ENCODE measurements at regions not wholly inside any gene's neighbourhood (a gene's known extent, or its start where the extent isn't known, plus 50 kb on each side); places are given as distances from the start of the nearest gene placed in this dataset.

DNA sequence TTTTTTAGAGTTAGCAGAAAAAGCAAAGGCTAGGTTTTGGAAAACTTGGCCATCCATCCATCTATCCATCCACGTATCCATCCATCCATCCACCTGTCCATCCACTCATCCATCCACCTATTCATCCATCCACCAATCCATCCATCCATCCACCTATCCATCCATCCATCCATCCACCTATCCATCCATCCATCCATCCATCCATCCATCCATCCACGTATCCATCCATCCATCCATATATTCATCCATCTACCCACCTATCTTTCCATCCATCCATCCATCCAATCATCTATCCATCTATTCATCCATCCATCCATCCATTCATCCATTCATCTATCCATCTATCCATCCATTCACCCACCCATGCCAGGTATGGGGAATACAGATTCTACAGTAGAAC, 81.7 kb upstream of the MPP7 start:
- no peak overlapping the region for H3K4me3 ChIP-seq (ENCODE audit: low read depth, low read length)
- TF ChIP-seq POLR2A (IDR thresholded peaks at IDR 0.05; ENCODE audit: extremely low read depth, insufficient read length): no peak
- no peak for TF ChIP-seq MYC (IDR thresholded peaks at IDR 0.05; ENCODE audit: low read depth, low read length)
- TF ChIP-seq MAX (IDR thresholded peaks at IDR 0.05; ENCODE audit: low read depth, low read length): no peak
- TF ChIP-seq, protein P1, sequence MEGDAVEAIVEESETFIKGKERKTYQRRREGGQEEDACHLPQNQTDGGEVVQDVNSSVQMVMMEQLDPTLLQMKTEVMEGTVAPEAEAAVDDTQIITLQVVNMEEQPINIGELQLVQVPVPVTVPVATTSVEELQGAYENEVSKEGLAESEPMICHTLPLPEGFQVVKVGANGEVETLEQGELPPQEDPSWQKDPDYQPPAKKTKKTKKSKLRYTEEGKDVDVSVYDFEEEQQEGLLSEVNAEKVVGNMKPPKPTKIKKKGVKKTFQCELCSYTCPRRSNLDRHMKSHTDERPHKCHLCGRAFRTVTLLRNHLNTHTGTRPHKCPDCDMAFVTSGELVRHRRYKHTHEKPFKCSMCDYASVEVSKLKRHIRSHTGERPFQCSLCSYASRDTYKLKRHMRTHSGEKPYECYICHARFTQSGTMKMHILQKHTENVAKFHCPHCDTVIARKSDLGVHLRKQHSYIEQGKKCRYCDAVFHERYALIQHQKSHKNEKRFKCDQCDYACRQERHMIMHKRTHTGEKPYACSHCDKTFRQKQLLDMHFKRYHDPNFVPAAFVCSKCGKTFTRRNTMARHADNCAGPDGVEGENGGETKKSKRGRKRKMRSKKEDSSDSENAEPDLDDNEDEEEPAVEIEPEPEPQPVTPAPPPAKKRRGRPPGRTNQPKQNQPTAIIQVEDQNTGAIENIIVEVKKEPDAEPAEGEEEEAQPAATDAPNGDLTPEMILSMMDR (IDR thresholded peaks at IDR 0.05; ENCODE audit: low read depth, low read length): no peak
- no peak for DNase-seq (ENCODE audit: low read depth)

DNA sequence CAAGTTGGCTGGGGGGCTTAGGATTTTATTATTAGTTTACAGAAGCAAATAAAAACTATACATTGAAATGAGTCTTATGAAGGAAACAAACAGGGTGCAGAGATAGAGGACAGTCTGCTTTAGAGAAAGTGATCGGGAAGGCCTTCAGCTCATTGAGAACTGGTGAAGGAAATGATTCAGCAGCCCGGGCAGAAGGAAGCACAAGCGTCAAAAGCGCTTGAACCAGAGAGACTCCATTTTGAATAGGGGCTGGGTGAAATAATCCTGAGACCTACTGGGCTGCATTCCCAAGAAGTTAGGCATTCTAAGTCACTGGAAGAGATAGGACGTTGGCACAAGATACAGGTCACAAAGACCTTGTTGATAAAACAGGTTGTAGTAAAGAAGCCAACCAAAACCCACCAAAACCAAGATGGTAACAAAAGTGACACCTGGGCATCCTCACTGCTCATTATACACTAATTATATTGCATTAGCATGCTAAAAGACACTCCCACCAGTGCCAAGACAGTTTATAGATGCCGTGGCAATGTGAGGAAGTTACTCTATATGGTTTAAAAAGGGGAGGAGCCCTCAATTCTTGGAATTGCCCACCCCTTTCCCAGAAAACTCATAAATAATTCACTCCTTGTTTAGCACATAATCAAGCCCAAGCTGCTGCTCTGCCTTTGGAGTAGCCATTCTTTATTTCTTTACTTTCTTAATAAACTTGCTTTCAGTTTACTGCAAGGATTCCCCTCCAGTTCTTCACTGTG, 83.1 kb upstream of the MPP7 start:
- no peak for DNase-seq (ENCODE audit: low read depth)
- TF ChIP-seq POLR2A (IDR thresholded peaks at IDR 0.05; ENCODE audit: extremely low read depth, insufficient read length) (no peak), MAX (IDR thresholded peaks at IDR 0.05; ENCODE audit: low read depth, low read length) (no peak), MYC (IDR thresholded peaks at IDR 0.05; ENCODE audit: low read depth, low read length) (no peak)
- TF ChIP-seq, protein P1 (IDR thresholded peaks at IDR 0.05; ENCODE audit: low read depth, low read length): no peak
- no peak overlapping the region for H3K4me3 ChIP-seq (ENCODE audit: low read depth, low read length)

GRCh38 chr10:28386503-28386868, 83.6 kb upstream of the MPP7 start:
- TF ChIP-seq POLR2A (IDR thresholded peaks at IDR 0.05; ENCODE audit: extremely low read depth, insufficient read length) (no peak), MYC (IDR thresholded peaks at IDR 0.05; ENCODE audit: low read depth, low read length) (no peak), MAX (IDR thresholded peaks at IDR 0.05; ENCODE audit: low read depth, low read length) (no peak)
- TF ChIP-seq, protein P1 (IDR thresholded peaks at IDR 0.05; ENCODE audit: low read depth, low read length): no peak
- DNase-seq (ENCODE audit: low read depth): no peak
- no peak overlapping the region for H3K4me3 ChIP-seq (ENCODE audit: low read depth, low read length)

GRCh38 chr10:28387140-28387539, 84.3 kb upstream of the MPP7 start:
- TF ChIP-seq, protein P1 (IDR thresholded peaks at IDR 0.05; ENCODE audit: low read depth, low read length): no peak
- TF ChIP-seq POLR2A (IDR thresholded peaks at IDR 0.05; ENCODE audit: extremely low read depth, insufficient read length) (no peak), MYC (IDR thresholded peaks at IDR 0.05; ENCODE audit: low read depth, low read length) (no peak), MAX (IDR thresholded peaks at IDR 0.05; ENCODE audit: low read depth, low read length) (no peak)
- DNase-seq (ENCODE audit: low read depth): no peak

DNA sequence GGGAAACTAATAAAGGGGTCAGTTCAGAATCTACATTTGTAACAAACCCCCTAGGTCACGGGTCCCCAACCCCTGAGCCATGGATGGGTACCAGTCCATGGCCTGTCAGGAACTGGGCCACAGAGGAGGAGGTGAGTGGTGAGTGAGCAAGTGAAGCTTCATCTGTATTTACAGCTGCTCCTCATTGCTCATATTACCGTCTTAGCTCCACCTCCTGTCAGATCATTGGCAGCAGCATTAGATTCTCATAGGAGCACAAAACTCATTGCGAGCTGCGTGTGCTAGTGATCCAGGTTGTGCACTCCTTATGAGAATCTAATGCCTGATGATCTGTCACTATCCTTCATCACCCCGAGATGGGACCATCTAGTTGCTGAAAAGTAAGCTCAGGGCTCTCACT, 88.4 kb upstream of the MPP7 start:
- TF ChIP-seq MAX (IDR thresholded peaks at IDR 0.05; ENCODE audit: low read depth, low read length) (no peak), MYC (IDR thresholded peaks at IDR 0.05; ENCODE audit: low read depth, low read length) (no peak)
- TF ChIP-seq, protein P1 (IDR thresholded peaks at IDR 0.05; ENCODE audit: low read depth, low read length): no peak
- DNase-seq (ENCODE audit: low read depth): no peak
- H3K4me3 ChIP-seq (ENCODE audit: low read depth, low read length): no peak overlapping the region

More at GRCh38 chr10:28387140-28387539, 84.3 kb upstream of the MPP7 start:
- no peak overlapping the region for H3K4me3 ChIP-seq (ENCODE audit: low read depth, low read length)

Data from NB4 (cell line).